ENCODE measurements at regions not wholly inside any gene's neighbourhood (a gene's known extent, or its start where the extent isn't known, plus 50 kb on each side); places are given as distances from the start of the nearest gene placed in this dataset.

- Histone ChIP-seq H3K4me1 (ENCODE audit: insufficient read depth) (peaks cover 9% of the 10 kb centered on the region), H3K27me3 (no peaks in the 10 kb centered on the region), H2AFZ (no peak overlapping the region), H3K9me2 (replicated peaks; ENCODE audit: insufficient read depth) (no peaks in the 10 kb centered on the region), H3K79me2 (no peaks in the 10 kb centered on the region), H3K4me2 (no peak overlapping the region), H4K20me1 (ENCODE audit: insufficient read depth, poor library complexity, severe bottlenecking) (no peaks in the 10 kb centered on the region), H3K9me3 (ENCODE audit: low read depth) (no peaks in the 10 kb centered on the region), H3K36me3 (replicated peaks; ENCODE audit: insufficient read depth, low read depth) (no peaks in the 10 kb centered on the region), H3K27ac (peak overlapping the region; percentile 11), H3K4me3 (no peak overlapping the region)
- DNase-seq (ENCODE audit: low spot score), result peak; percentile 7
- no peak for TF ChIP-seq CTCF (IDR thresholded peaks at IDR 0.05; ENCODE audit: poor library complexity)
- TF ChIP-seq EZH2 (IDR thresholded peaks at IDR 0.05; ENCODE audit: borderline replicate concordance), result no peak
- TF ChIP-seq EZH2phosphoT487 (IDR thresholded peaks at IDR 0.05; ENCODE audit: low read depth, severe bottlenecking, unreplicated experiment), result no peak
- WGBS (ENCODE audit: low lambda C conversion rate, missing lambda C conversion rate), result 78% methylated on average over 4 of the region's 4 CpGs
Measured at GRCh38 chr2:52936029-52936428, 831.6 kb upstream of the CHAC2 start.

- no peaks in the 10 kb centered on the region for H3K79me2 ChIP-seq
- no peak overlapping the region for H3K4me2 ChIP-seq
- H3K9me3 ChIP-seq (ENCODE audit: low read depth), result no peaks in the 10 kb centered on the region
- WGBS (ENCODE audit: low lambda C conversion rate, missing lambda C conversion rate), result 87% methylated on average over 3 of the region's 3 CpGs
- H2AFZ ChIP-seq, result no peak overlapping the region
- H3K36me3 ChIP-seq (replicated peaks; ENCODE audit: insufficient read depth, low read depth), result no peaks in the 10 kb centered on the region
- peaks cover 9% of the 10 kb centered on the region for H3K4me1 ChIP-seq (ENCODE audit: insufficient read depth)
- H3K27me3 ChIP-seq, result no peaks in the 10 kb centered on the region
- no peak for TF ChIP-seq CTCF (IDR thresholded peaks at IDR 0.05; ENCODE audit: poor library complexity)
- TF ChIP-seq EZH2phosphoT487 (IDR thresholded peaks at IDR 0.05; ENCODE audit: low read depth, severe bottlenecking, unreplicated experiment), result no peak
- no peak for TF ChIP-seq EZH2 (IDR thresholded peaks at IDR 0.05; ENCODE audit: borderline replicate concordance)
- H3K4me3 ChIP-seq, result no peak overlapping the region
- DNase-seq (ENCODE audit: low spot score), result no peak
- no peaks in the 10 kb centered on the region for H3K9me2 ChIP-seq (replicated peaks; ENCODE audit: insufficient read depth)
- H3K27ac ChIP-seq, result peak overlapping the region; percentile 47
- H4K20me1 ChIP-seq (ENCODE audit: insufficient read depth, poor library complexity, severe bottlenecking), result no peaks in the 10 kb centered on the region
Measured at GRCh38 chr2:52934920-52935640, 832.5 kb upstream of the CHAC2 start.

- 56% methylated on average over 3 of the region's 3 CpGs for WGBS (ENCODE audit: low lambda C conversion rate, missing lambda C conversion rate)
- no peaks in the 10 kb centered on the region for H3K79me2 ChIP-seq
- H3K36me3 ChIP-seq (replicated peaks; ENCODE audit: insufficient read depth, low read depth), result no peaks in the 10 kb centered on the region
- H4K20me1 ChIP-seq (ENCODE audit: insufficient read depth, poor library complexity, severe bottlenecking), result no peaks in the 10 kb centered on the region
- peaks cover 9% of the 10 kb centered on the region for H3K4me1 ChIP-seq (ENCODE audit: insufficient read depth)
- DNase-seq (ENCODE audit: low spot score), result peak; percentile 10
- no peaks in the 10 kb centered on the region for H3K9me3 ChIP-seq (ENCODE audit: low read depth)
- TF ChIP-seq CTCF (IDR thresholded peaks at IDR 0.05; ENCODE audit: poor library complexity), result no peak
- TF ChIP-seq EZH2phosphoT487 (IDR thresholded peaks at IDR 0.05; ENCODE audit: low read depth, severe bottlenecking, unreplicated experiment), result no peak
- H3K27ac ChIP-seq, result peak overlapping the region; percentile 47
- peak overlapping the region; percentile 8 for H3K4me2 ChIP-seq
- peak overlapping the region; percentile 16 for H2AFZ ChIP-seq
- H3K27me3 ChIP-seq, result no peaks in the 10 kb centered on the region
- no peak overlapping the region for H3K4me3 ChIP-seq
- no peaks in the 10 kb centered on the region for H3K9me2 ChIP-seq (replicated peaks; ENCODE audit: insufficient read depth)
Measured at GRCh38 chr2:52934323-52934898, 833.2 kb upstream of the CHAC2 start.
